ENCODE measurements at regions not wholly inside any gene's neighbourhood (a gene's known extent, or its start where the extent isn't known, plus 50 kb on each side); places are given as distances from the start of the nearest gene placed in this dataset.

DNA sequence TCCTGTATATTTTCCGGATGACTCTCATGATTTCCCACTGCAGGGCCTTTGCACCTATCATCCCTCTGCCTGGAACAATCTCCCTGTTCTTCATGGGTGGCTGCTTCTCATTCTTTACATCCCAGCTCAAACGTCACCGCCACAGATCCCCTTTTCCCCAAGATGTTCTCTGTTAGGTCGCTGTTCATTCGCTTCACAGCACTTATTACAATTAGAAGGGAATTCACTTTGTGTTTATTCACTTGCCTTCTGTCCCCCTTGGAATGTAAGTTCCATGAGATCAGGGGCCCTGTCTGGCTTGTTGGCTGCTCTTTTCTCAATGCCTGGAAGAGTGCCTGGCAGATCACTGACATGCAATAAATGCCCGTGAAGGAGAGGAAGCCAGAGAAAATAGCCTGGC lies 106.7 kb downstream of the FOXI3 start:
- TF ChIP-seq CTCF (conservative IDR thresholded peaks at IDR 0.05; ENCODE audit: low read depth, low read length), result no peak
- no peak overlapping the region for H3K4me3 ChIP-seq (ENCODE audit: low read length)
- peak; percentile 55 for DNase-seq (ENCODE audit: low read depth)

DNA sequence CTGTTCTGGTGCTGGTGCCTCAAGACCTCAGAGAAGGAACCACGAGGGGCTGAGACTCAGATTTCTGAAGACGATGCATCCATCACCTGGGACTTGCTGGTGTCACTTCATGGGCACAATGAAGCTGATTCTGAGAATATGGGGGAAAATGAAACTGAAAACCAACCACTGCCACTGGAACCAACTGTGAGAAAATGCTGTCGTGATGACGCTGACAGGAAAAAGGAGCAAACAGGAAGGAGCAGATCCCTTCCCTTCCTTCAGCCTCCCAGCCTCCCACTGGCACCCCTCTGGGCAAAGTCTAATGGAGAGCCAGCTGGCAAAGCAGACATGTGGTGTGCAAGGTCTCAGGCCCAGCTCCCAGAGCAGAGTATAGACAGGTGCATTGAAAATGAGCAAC lies 109.7 kb downstream of the FOXI3 start:
- no peak for TF ChIP-seq CTCF (conservative IDR thresholded peaks at IDR 0.05; ENCODE audit: low read depth, low read length)
- DNase-seq (ENCODE audit: low read depth), result no peak
- no peak overlapping the region for H3K4me3 ChIP-seq (ENCODE audit: low read length)

- no peak for DNase-seq (ENCODE audit: low read depth)
- H3K4me3 ChIP-seq (ENCODE audit: low read length), result no peak overlapping the region
- no peak for TF ChIP-seq CTCF (conservative IDR thresholded peaks at IDR 0.05; ENCODE audit: low read depth, low read length)
These were observed 118.1 kb downstream of the FOXI3 start for GRCh38 chr2:88334418-88334817.

DNA sequence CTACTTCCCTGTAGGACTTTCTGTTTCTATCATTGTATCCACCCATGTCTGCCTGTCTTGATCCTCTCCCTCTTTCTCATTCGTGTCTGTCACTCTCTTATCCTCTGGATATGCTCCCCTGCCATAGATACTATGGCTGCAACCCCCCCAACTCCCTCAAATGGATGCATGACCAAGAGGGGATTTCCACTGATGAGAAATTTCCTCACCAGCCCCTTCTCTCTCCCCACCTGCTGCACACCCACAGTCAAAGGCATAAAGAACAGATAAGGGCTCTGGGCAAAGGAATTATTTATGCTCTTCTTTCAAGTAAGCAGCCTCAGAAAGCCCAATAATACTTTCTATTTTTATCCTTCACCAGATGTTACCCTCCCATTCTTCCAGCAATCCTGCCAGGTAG lies 121.3 kb downstream of the FOXI3 start:
- DNase-seq (ENCODE audit: low read depth), result no peak
- no peak overlapping the region for H3K4me3 ChIP-seq (ENCODE audit: low read length)
- no peak for TF ChIP-seq CTCF (conservative IDR thresholded peaks at IDR 0.05; ENCODE audit: low read depth, low read length)

GRCh38 chr2:88329815-88330603 lies 122.5 kb downstream of the FOXI3 start:
- H3K4me3 ChIP-seq (ENCODE audit: low read length), result no peak overlapping the region
- peak; percentile 79 for DNase-seq (ENCODE audit: low read depth)
- TF ChIP-seq CTCF (conservative IDR thresholded peaks at IDR 0.05; ENCODE audit: low read depth, low read length), result no peak

DNA sequence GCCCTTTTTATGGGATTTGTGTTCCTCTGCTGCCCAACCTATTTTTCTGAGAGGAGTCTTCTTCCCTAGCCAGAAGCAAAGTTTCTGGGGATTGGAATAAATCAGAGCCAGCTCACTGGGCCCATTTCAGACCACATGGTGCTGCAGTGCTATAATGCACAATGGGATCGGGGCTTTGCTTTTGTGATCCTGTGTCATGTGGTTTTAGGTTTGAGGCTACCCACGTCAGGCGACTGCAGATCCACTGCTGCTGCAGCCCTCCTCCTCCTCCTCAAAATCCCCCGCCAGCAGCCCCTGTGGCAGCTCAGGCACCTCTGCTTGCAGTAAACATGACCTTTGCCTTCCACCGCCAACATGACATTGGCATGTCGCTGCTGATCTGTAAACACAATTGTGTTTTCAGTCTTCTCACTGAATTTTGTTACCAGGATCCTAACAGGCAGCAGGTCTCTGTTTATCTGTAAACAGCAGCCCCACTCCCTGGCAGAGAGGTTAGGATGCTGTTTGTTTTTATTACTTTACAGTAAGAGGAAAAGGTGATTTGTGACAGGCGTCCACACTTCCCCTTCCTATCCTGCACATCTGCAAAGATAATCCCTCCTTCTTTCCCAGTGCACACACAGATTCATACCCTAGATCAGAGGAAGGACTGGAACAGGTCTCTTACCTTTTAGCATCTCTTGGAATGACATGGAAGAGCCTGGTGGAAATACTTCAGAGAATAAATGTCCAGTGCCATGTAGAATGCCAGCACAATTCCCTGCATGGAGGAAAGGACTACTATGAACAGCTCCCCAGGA lies 130.8 kb downstream of the FOXI3 start:
- DNase-seq (ENCODE audit: low read depth), result no peak
- TF ChIP-seq CTCF (conservative IDR thresholded peaks at IDR 0.05; ENCODE audit: low read depth, low read length), result no peak
- H3K4me3 ChIP-seq (ENCODE audit: low read length), result no peak overlapping the region
